ENCODE measurements at regions not wholly inside any gene's neighbourhood (a gene's known extent, or its start where the extent isn't known, plus 50 kb on each side); places are given as distances from the start of the nearest gene placed in this dataset.

DNA sequence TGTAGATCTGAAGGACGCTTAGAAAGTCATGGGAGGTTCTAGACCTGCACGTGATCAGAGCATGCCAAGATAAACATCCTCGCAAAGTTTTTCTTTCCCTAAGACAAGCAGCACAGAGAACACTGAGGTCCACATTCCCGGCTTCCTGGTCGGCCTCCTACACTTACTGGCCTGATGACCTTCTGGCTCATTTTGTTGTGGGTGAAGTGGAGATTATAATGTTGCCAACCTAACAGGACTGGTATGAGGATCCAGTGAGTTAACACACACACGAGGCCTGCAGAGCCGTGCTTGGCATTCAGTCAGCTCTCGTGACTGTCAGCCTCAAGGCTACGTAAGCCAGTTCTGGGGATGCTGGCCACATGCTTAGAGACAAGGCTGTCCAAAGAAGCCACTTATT lies 186.0 kb downstream of the TENT4A start:
- no peak for DNase-seq (ENCODE audit: low read depth)
- TF ChIP-seq, protein P1, sequence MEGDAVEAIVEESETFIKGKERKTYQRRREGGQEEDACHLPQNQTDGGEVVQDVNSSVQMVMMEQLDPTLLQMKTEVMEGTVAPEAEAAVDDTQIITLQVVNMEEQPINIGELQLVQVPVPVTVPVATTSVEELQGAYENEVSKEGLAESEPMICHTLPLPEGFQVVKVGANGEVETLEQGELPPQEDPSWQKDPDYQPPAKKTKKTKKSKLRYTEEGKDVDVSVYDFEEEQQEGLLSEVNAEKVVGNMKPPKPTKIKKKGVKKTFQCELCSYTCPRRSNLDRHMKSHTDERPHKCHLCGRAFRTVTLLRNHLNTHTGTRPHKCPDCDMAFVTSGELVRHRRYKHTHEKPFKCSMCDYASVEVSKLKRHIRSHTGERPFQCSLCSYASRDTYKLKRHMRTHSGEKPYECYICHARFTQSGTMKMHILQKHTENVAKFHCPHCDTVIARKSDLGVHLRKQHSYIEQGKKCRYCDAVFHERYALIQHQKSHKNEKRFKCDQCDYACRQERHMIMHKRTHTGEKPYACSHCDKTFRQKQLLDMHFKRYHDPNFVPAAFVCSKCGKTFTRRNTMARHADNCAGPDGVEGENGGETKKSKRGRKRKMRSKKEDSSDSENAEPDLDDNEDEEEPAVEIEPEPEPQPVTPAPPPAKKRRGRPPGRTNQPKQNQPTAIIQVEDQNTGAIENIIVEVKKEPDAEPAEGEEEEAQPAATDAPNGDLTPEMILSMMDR (IDR thresholded peaks at IDR 0.05; ENCODE audit: control insufficient read depth, insufficient read depth, low read depth, low read length, missing control alignments): no peak
- H3K4me3 ChIP-seq (ENCODE audit: control insufficient read depth, low read depth, low read length): no peak overlapping the region

DNA sequence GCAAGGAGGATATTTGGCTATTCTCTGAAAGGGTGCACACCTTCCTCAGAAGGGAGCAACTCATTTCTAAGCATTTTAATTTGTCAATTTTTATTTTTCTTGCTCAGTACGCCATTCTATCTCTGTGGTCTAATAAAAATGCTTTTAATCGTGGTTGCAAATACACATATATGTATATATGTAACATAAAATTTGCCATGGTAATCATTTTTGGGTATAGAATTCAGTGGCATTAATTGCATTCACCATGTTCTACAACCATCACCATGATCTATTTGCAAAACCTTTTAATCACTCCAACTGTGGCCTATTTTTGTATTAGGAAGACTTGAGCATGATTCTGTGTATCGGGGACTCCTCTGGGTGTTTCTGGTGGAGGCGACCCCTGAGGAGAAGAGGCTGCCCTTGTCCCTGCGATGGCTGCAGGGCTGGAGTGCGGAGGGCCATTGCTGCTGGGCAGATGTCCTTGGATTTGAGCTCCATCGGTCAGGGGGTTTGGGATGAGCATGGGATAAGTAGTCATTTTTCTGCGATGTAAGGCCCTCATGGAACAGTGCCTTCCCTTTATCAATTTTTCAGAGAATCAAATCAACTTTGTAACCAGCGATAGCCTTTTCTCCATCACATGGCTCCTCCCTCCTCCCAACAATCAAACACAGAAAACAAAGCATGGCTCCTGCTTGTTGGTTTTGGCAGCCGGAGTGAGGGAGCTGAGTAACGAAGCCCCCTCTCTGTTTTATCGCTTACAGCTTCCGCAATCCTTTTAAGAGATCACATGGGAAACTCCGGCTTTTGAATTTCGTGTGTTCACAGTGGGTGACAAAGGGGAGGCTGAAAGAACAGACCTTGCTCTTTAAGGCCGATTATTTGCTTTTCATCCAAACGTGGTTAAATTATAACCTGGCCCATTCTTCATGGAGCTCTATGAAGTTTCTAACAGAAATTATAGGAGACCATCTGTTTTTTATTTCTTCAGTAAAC lies 187.3 kb downstream of the TENT4A start:
- H3K4me3 ChIP-seq (ENCODE audit: control insufficient read depth, low read depth, low read length): no peak overlapping the region
- no peak for DNase-seq (ENCODE audit: low read depth)
- TF ChIP-seq, protein P1 (IDR thresholded peaks at IDR 0.05; ENCODE audit: control insufficient read depth, insufficient read depth, low read depth, low read length, missing control alignments): no peak

DNA sequence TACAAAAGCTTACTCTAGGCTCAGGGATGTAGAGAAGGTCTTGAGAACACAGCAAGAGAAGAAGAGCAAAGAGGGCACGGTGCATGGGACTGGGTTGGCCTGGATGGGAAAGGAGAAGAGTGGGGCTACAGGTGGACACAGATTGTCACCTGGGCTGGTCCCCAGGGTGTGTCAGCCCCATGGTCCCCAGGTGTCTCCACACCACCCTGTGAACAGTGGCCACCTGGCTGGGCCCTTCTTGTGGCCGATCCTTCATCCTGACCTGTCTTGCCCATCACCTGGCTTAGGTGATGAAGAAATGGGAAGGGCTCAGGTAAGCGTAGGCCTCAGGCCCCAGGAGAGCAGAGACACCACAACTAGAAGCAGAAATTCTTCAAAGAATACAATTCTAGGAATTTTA lies 188.9 kb downstream of the TENT4A start:
- TF ChIP-seq, protein P1 (IDR thresholded peaks at IDR 0.05; ENCODE audit: control insufficient read depth, insufficient read depth, low read depth, low read length, missing control alignments): no peak
- no peak overlapping the region for H3K4me3 ChIP-seq (ENCODE audit: control insufficient read depth, low read depth, low read length)
- no peak for DNase-seq (ENCODE audit: low read depth)

DNA sequence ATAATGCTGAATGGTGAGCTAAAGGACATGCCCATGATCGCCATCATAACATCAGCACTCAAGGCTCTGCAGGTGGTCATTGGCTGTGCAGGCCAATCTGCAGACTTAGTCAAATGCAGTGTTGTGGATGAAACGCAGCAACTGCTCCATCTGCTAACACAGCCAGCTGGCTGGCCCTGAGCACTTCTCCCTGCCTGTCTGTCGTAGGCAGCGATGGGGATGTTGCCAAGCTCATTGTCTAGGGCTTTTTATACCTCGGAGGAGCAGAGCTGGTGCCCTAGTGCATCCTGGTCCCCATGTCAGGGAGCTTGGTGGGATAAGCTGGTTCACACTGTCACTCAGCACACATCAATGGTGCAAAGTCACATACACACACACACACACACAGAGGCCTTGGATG lies 189.4 kb downstream of the TENT4A start:
- no peak for DNase-seq (ENCODE audit: low read depth)
- TF ChIP-seq, protein P1 (IDR thresholded peaks at IDR 0.05; ENCODE audit: control insufficient read depth, insufficient read depth, low read depth, low read length, missing control alignments): no peak
- H3K4me3 ChIP-seq (ENCODE audit: control insufficient read depth, low read depth, low read length): no peak overlapping the region

GRCh38 chr5:6903934-6904333 lies 190.7 kb downstream of the TENT4A start:
- no peak overlapping the region for H3K4me3 ChIP-seq (ENCODE audit: control insufficient read depth, low read depth, low read length)
- TF ChIP-seq, protein P1 (IDR thresholded peaks at IDR 0.05; ENCODE audit: control insufficient read depth, insufficient read depth, low read depth, low read length, missing control alignments): no peak
- no peak for DNase-seq (ENCODE audit: low read depth)

GRCh38 chr5:6904860-6905259 lies 191.6 kb downstream of the TENT4A start:
- H3K4me3 ChIP-seq (ENCODE audit: control insufficient read depth, low read depth, low read length): no peak overlapping the region
- TF ChIP-seq, protein P1 (IDR thresholded peaks at IDR 0.05; ENCODE audit: control insufficient read depth, insufficient read depth, low read depth, low read length, missing control alignments): no peak
- DNase-seq (ENCODE audit: low read depth): no peak

Measured in AG09309 (cell line).